AG10803 (cell line): ENCODE measurements at regions not wholly inside any gene's neighbourhood (a gene's known extent, or its start where the extent isn't known, plus 50 kb on each side); places are given as distances from the start of the nearest gene placed in this dataset.
"Not testable (repeated sequence)": the region's sequence is repeated elsewhere in the genome, so short reads cannot be mapped to it uniquely, and the experiment has no call there.

Experiments used
- DNase-seq: peaks from one replicate; pipeline ENCODE4 v3.0.0; 2010; ENCODE audit warnings: low read depth
- H3K4me3 ChIP-seq: 2 replicates; pipeline ENCODE4 v1.5.1; 2011; ENCODE audit warnings: mild to moderate bottlenecking, low read length, control low read depth
- CTCF ChIP-seq: conservative IDR thresholded peaks from 2 replicates; pipeline ENCODE4 v1.5.1; 2011; ENCODE audit warnings: mild to moderate bottlenecking, low read length, control low read depth, inconsistent platforms

GRCh38 chr5:68027519-68027918, 188.0 kb upstream of the PIK3R1 start:
- DNase-seq: peak; percentile 97
- H3K4me3 ChIP-seq: no peak overlapping the region
- TF ChIP-seq CTCF: no peak

GRCh38 chr5:68026092-68026885, 189.3 kb upstream of the PIK3R1 start:
- DNase-seq: no peak
- no peak overlapping the region for H3K4me3 ChIP-seq
- TF ChIP-seq CTCF: no peak

- H3K4me3 ChIP-seq: no peak overlapping the region
- peak; percentile 43 for DNase-seq
- no peak for TF ChIP-seq CTCF
Observed at GRCh38 chr5:68024426-68024825, 191.1 kb upstream of the PIK3R1 start.

GRCh38 chr5:68021916-68022315, 193.6 kb upstream of the PIK3R1 start:
- TF ChIP-seq CTCF: no peak
- no peak for DNase-seq
- no peak overlapping the region for H3K4me3 ChIP-seq

GRCh38 chr5:68021227-68021626, 194.3 kb upstream of the PIK3R1 start:
- H3K4me3 ChIP-seq: no peak overlapping the region
- no peak for DNase-seq
- no peak for TF ChIP-seq CTCF

GRCh38 chr5:68020461-68020969, 195.0 kb upstream of the PIK3R1 start:
- H3K4me3 ChIP-seq, DNase-seq: not testable (repeated sequence)

GRCh38 chr5:68015381-68016302, 199.9 kb upstream of the PIK3R1 start:
- DNase-seq: no peak
- H3K4me3 ChIP-seq: no peak overlapping the region
- no peak for TF ChIP-seq CTCF
